GM12878 (cell line): ENCODE measurements at regions not wholly inside any gene's neighbourhood (a gene's known extent, or its start where the extent isn't known, plus 50 kb on each side); places are given as distances from the start of the nearest gene placed in this dataset.

Experiments used
- ATAC-seq: fragments of 200-7000 bp; cut with Tn5 transposase; 3 replicates; pipeline ENCODE4 v1.9.1; 2020; ENCODE audit warnings: mild to moderate bottlenecking, moderate library complexity
- BruUV-seq: library from RNA; stranded (reverse); fragments of 400-500 nt; replicated peaks from 2 replicates; lab custom pipeline; 2021; lab: Mats Ljungman, UMichigan
- CTCF ChIA-PET: fragments of 300-600 bp; sonication (Branson Sonifier 250); formaldehyde crosslinking; extraction: SDS; loops from one replicate; lab custom pipeline; 2021; ENCODE audit warnings: inconsistent platforms; lab: Yijun Ruan, JAX
- POLR2A ChIA-PET: fragments of 350-600 bp; formaldehyde crosslinking; extraction: SDS; loops from one replicate; lab custom pipeline; 2021; ENCODE audit warnings: inconsistent platforms; lab: Charles Lee
- RAD21 ChIA-PET: fragments of 300-600 bp; sonication (Branson Sonifier 250); formaldehyde crosslinking; loops from one replicate; lab custom pipeline; 2023; ENCODE audit warnings: antibody characterized with exemption; ENCODE audit not compliant: unreplicated experiment; lab: Charles Lee
- SMC1A ChIA-PET: fragments of 300-600 bp; sonication (Branson Sonifier 250); formaldehyde crosslinking; loops from one replicate; lab custom pipeline; 2023; ENCODE audit not compliant: unreplicated experiment, uncharacterized antibody; lab: Charles Lee
- DNase-seq: peaks from one replicate; pipeline ENCODE4 v3.0.0-alpha.2; 2011; ENCODE audit warnings: low read depth, low spot score
- FAIRE-seq: peaks from 3 replicates; lab custom pipeline; 2011; peaks lifted over from hg19 to GRCh38; lab: Jason Lieb, UNC
- H2AFZ ChIP-seq: 2 replicates; pipeline ENCODE4 v1.6.0; 2011; ENCODE audit warnings: low read depth, low read length, control low read depth; ENCODE audit not compliant: control insufficient read depth
- H3K27ac ChIP-seq: 2 replicates; pipeline ENCODE4 v1.5.1; 2011; ENCODE audit warnings: control low read depth; ENCODE audit not compliant: control insufficient read depth, insufficient read depth
- H3K27me3 ChIP-seq, 2 experiments: replicated peaks in 1 of 2; 2 replicates each; pipeline versions ENCODE4 v1.6.0 to v1.6.1; 2011; ENCODE audit warnings: low read length in 1 of 2; ENCODE audit not compliant: control insufficient read depth in 2 of 2, insufficient read depth in 2 of 2
- H3K36me3 ChIP-seq, 2 experiments: 2 replicates each; pipeline ENCODE4 v1.5.1; 2011; ENCODE audit warnings: low read length in 1 of 2; ENCODE audit not compliant: control insufficient read depth in 2 of 2, insufficient read depth in 2 of 2
- H3K4me1 ChIP-seq: 2 replicates; pipeline ENCODE4 v1.6.1; 2011; ENCODE audit warnings: mild to moderate bottlenecking, low read length, moderate library complexity, mixed read lengths; ENCODE audit not compliant: control insufficient read depth, insufficient read depth
- H3K4me2 ChIP-seq: 2 replicates; pipeline ENCODE4 v1.6.0; 2011; ENCODE audit warnings: control low read depth; ENCODE audit not compliant: control insufficient read depth, insufficient read depth
- H3K4me3 ChIP-seq: fragments of 200-600 bp; sonication (generic); 2 replicates; pipeline ENCODE4 v1.5.1; 2016
- H3K79me2 ChIP-seq: 2 replicates; pipeline ENCODE4 v1.6.0; 2011; ENCODE audit warnings: low read length; ENCODE audit not compliant: control insufficient read depth, insufficient read depth
- H3K9ac ChIP-seq: 2 replicates; pipeline ENCODE4 v1.8.0; 2011; ENCODE audit warnings: low read length, control low read depth, mixed read lengths; ENCODE audit not compliant: control insufficient read depth, insufficient read depth
- H3K9me3 ChIP-seq: replicated peaks from 3 replicates; pipeline ENCODE4 v1.5.1; 2011; ENCODE audit warnings: mild to moderate bottlenecking, low read length; ENCODE audit not compliant: control insufficient read depth, insufficient read depth
- H4K20me1 ChIP-seq: 2 replicates; pipeline ENCODE4 v1.6.0; 2011; ENCODE audit not compliant: control insufficient read depth, insufficient read depth
- EED ChIP-seq: sonication (generic); IDR thresholded peaks from 2 replicates; pipeline ENCODE4 v1.6.1; 2016; ENCODE audit warnings: antibody characterized with exemption, low read depth
- MTA2 ChIP-seq: fragments of 450-650 bp; IDR thresholded peaks from 2 replicates; pipeline ENCODE4 v1.6.1; 2016; ENCODE audit warnings: low read depth, mild to moderate bottlenecking, moderate library complexity
- SMAD1 ChIP-seq: fragments of 450-650 bp; IDR thresholded peaks from 2 replicates; pipeline ENCODE4 v1.6.1; 2018; ENCODE audit warnings: mild to moderate bottlenecking, low read depth; ENCODE audit not compliant: partially characterized antibody
- TARDBP ChIP-seq: IDR thresholded peaks from 2 replicates; pipeline ENCODE4 v1.6.1; 2016; ENCODE audit warnings: borderline replicate concordance
- WGBS: methylation state at CpG from one replicate; pipeline ENCODE4 v1.1.6; 2016; ENCODE audit warnings: low lambda C conversion rate; ENCODE audit not compliant: insufficient replicate concordance, insufficient coverage; ENCODE audit errors: missing lambda C conversion rate; 5-methylcytosine and 5-hydroxymethylcytosine counted together
- in situ Hi-C: fragments of 300-500 bp; cut with MboI; formaldehyde crosslinking; loops from 9 replicates; pipeline ENCODE4 v1.14.3; 2018; ENCODE audit warnings: mixed read lengths
- intact Hi-C: fragments of 100-400 bp; cut with micrococcal nuclease; formaldehyde crosslinking; loops from one replicate; pipeline ENCODE4 v1.14.2; 2022; ENCODE audit not compliant: unreplicated experiment
- TF ChIP-seq, protein P1 (sequence below): fragments of 450-650 bp; IDR thresholded peaks from 2 replicates; pipeline ENCODE4 v1.6.1; 2017; ENCODE audit warnings: mild to moderate bottlenecking, low read depth, inconsistent platforms; ENCODE audit not compliant: poor library complexity, severe bottlenecking
- TF ChIP-seq, protein P2 (sequence below): fragments of 450-650 bp; IDR thresholded peaks from 2 replicates; pipeline ENCODE4 v1.6.1; 2018; ENCODE audit warnings: borderline replicate concordance, mild to moderate bottlenecking; ENCODE audit not compliant: partially characterized antibody

GRCh38 chr9:85278769-85279168 lies 463.0 kb downstream of the AGTPBP1 start:
- no peak for FAIRE-seq

DNA sequence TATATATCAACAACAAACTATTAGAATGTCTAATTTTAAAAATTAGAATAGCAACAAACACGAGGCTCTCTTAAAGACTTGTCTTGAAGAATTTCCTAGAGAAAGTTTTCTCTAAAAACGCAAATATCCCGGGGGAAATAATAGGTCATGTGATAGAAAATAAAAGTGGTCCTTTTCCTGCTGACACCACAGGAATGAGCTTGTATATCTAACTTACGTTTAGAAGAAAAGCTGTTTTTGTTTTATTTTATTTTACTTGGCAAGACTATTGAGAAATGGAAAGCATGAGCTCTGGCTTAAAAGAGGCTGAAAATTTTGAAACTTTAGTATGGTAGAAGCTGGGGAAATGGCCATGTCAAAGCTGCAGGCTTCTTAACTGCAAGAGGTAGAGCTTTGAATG lies 465.0 kb downstream of the AGTPBP1 start:
- SMC1A ChIA-PET, result interaction anchor here (1.4 kb wide), 1 partner anchor 15 kb away, joined by 7 read pairs; no protein-coding TSS in a partner anchor

More at GRCh38 chr9:85278769-85279168, 463.0 kb downstream of the AGTPBP1 start:
- ChIA-PET POLR2A (interaction anchor here (0.5 kb wide), 1 partner anchor 139 kb away, joined by 6 read pairs; no protein-coding TSS in a partner anchor), CTCF (no interaction called here), RAD21 (no interaction called here), SMC1A (no interaction called here)
- no peaks in the 10 kb centered on the region for H4K20me1 ChIP-seq
- H3K9me3 ChIP-seq, result no peaks in the 10 kb centered on the region
- H2AFZ ChIP-seq, result no peak overlapping the region
- in situ Hi-C loops (no loop called here), intact Hi-C loops (no loop called here)
- H3K4me3 ChIP-seq, result no peak overlapping the region
- ATAC-seq (no peak), DNase-seq (no peak)
- BruUV-seq, result no TSS peak
- no peaks in the 10 kb centered on the region for H3K36me3 ChIP-seq
- WGBS, result 19% methylated on average over 4 of the region's 4 CpGs
- H3K79me2 ChIP-seq, result no peaks in the 10 kb centered on the region
- H3K4me2 ChIP-seq, result no peak overlapping the region
- H3K27me3 ChIP-seq, result no peaks in the 10 kb centered on the region; a peak in 2 of 4 replicates
- H3K27ac ChIP-seq, result no peak overlapping the region
- TF ChIP-seq EED (no peak), MTA2 (no peak)
- TF ChIP-seq, protein P1, sequence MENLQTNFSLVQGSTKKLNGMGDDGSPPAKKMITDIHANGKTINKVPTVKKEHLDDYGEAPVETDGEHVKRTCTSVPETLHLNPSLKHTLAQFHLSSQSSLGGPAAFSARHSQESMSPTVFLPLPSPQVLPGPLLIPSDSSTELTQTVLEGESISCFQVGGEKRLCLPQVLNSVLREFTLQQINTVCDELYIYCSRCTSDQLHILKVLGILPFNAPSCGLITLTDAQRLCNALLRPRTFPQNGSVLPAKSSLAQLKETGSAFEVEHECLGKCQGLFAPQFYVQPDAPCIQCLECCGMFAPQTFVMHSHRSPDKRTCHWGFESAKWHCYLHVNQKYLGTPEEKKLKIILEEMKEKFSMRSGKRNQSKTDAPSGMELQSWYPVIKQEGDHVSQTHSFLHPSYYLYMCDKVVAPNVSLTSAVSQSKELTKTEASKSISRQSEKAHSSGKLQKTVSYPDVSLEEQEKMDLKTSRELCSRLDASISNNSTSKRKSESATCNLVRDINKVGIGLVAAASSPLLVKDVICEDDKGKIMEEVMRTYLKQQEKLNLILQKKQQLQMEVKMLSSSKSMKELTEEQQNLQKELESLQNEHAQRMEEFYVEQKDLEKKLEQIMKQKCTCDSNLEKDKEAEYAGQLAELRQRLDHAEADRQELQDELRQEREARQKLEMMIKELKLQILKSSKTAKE, result no peak
- H3K9ac ChIP-seq, result no peak overlapping the region
- no peaks in the 10 kb centered on the region for H3K4me1 ChIP-seq

More for the DNA sequence above, 465.0 kb downstream of the AGTPBP1 start:
- Histone ChIP-seq H3K4me3 (no peak overlapping the region), H3K4me2 (no peak overlapping the region)
- in situ Hi-C loops, result no loop called here
- CTCF ChIA-PET, result interaction anchor here (0.5 to 1.4 kb wide), 2 partner anchors 16 to 310 kb away, joined by 3 read pairs; no protein-coding TSS in a partner anchor
- intact Hi-C loops, result no loop called here
- TF ChIP-seq, protein P2, sequence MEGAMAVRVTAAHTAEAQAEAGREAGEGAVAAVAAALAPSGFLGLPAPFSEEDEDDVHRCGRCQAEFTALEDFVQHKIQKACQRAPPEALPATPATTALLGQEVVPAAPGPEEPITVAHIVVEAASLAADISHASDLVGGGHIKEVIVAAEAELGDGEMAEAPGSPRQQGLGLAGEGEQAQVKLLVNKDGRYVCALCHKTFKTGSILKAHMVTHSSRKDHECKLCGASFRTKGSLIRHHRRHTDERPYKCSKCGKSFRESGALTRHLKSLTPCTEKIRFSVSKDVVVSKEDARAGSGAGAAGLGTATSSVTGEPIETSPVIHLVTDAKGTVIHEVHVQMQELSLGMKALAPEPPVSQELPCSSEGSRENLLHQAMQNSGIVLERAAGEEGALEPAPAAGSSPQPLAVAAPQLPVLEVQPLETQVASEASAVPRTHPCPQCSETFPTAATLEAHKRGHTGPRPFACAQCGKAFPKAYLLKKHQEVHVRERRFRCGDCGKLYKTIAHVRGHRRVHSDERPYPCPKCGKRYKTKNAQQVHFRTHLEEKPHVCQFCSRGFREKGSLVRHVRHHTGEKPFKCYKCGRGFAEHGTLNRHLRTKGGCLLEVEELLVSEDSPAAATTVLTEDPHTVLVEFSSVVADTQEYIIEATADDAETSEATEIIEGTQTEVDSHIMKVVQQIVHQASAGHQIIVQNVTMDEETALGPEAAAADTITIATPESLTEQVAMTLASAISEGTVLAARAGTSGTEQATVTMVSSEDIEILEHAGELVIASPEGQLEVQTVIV, result no peak
- TF ChIP-seq SMAD1 (no peak), TARDBP (no peak)
- TF ChIP-seq, all 136 proteins: peak for 0
- H3K36me3 ChIP-seq, result no peaks in the 10 kb centered on the region
- no peaks in the 10 kb centered on the region; a peak in 1 of 4 replicates for H3K27me3 ChIP-seq
- no peaks in the 10 kb centered on the region for H4K20me1 ChIP-seq
- WGBS, result 25% methylated on average over 4 of the region's 4 CpGs
- RAD21 ChIA-PET, result no interaction called here
- H3K9me3 ChIP-seq, result no peaks in the 10 kb centered on the region
- FAIRE-seq, result no peak
- POLR2A ChIA-PET, result no interaction called here
- ATAC-seq, result no peak
- no peak for DNase-seq
- no peak overlapping the region for H3K9ac ChIP-seq
- no peaks in the 10 kb centered on the region for H3K4me1 ChIP-seq
- no peak overlapping the region for H3K27ac ChIP-seq
- no peaks in the 10 kb centered on the region for H3K79me2 ChIP-seq
- BruUV-seq, result no TSS peak
- H2AFZ ChIP-seq, result no peak overlapping the region
